SIG-M5 (cell line): ENCODE measurements at regions not wholly inside any gene's neighbourhood (a gene's known extent, or its start where the extent isn't known, plus 50 kb on each side); places are given as distances from the start of the nearest gene placed in this dataset.

Experiments used
- DNase-seq: peaks from one replicate; lab custom pipeline; 2025; lab: John Stamatoyannopoulos, UW

GRCh38 chr6:91127752-91128151 lies 540.9 kb upstream of the MAP3K7 start:
- no peak for DNase-seq

GRCh38 chr6:91126876-91127275 lies 540.0 kb upstream of the MAP3K7 start:
- DNase-seq, result no peak

GRCh38 chr6:91117550-91117949 lies 530.7 kb upstream of the MAP3K7 start:
- no peak for DNase-seq

- DNase-seq, result no peak
Observed at GRCh38 chr6:91114123-91114708, 527.3 kb upstream of the MAP3K7 start.

GRCh38 chr6:91106083-91106482 lies 519.2 kb upstream of the MAP3K7 start:
- no peak for DNase-seq

- DNase-seq, result no peak
Observed at GRCh38 chr6:91105532-91105931, 518.7 kb upstream of the MAP3K7 start.

- no peak for DNase-seq
Observed at GRCh38 chr6:91099479-91099878, 512.6 kb upstream of the MAP3K7 start.

- no peak for DNase-seq
Observed at GRCh38 chr6:91098006-91098405, 511.1 kb upstream of the MAP3K7 start.

GRCh38 chr6:91097364-91097763 lies 510.5 kb upstream of the MAP3K7 start:
- DNase-seq, result no peak

GRCh38 chr6:91094806-91095475 lies 508.1 kb upstream of the MAP3K7 start:
- no peak for DNase-seq

- DNase-seq, result no peak
Observed at GRCh38 chr6:91094341-91094740, 507.5 kb upstream of the MAP3K7 start.

GRCh38 chr6:91088976-91089375 lies 502.1 kb upstream of the MAP3K7 start:
- no peak for DNase-seq

GRCh38 chr6:91088515-91088914 lies 501.6 kb upstream of the MAP3K7 start:
- no peak for DNase-seq

- no peak for DNase-seq
Observed at GRCh38 chr6:91087908-91088307, 501.0 kb upstream of the MAP3K7 start.

- DNase-seq, result no peak
Observed at GRCh38 chr6:91083211-91083610, 496.3 kb upstream of the MAP3K7 start.

- DNase-seq, result no peak
Observed at GRCh38 chr6:91082311-91082832, 495.5 kb upstream of the MAP3K7 start.

GRCh38 chr6:91081452-91082067 lies 494.7 kb upstream of the MAP3K7 start:
- no peak for DNase-seq

- DNase-seq, result no peak
Observed at GRCh38 chr6:91080871-91081270, 494.0 kb upstream of the MAP3K7 start.

- DNase-seq, result no peak
Observed at GRCh38 chr6:91079969-91080368, 493.1 kb upstream of the MAP3K7 start.

GRCh38 chr6:91075244-91075976 lies 488.5 kb upstream of the MAP3K7 start:
- no peak for DNase-seq

GRCh38 chr6:91063362-91063761 lies 476.5 kb upstream of the MAP3K7 start:
- DNase-seq, result no peak

- no peak for DNase-seq
Observed at GRCh38 chr6:91057689-91058088, 470.8 kb upstream of the MAP3K7 start.

GRCh38 chr6:91055959-91056358 lies 469.1 kb upstream of the MAP3K7 start:
- DNase-seq, result no peak
